Esophagus squamous epithelium (tissue), 5 donors: ENCODE measurements at regions not wholly inside any gene's neighbourhood (a gene's known extent, or its start where the extent isn't known, plus 50 kb on each side); places are given as distances from the start of the nearest gene placed in this dataset.

Experiments
- DNase-seq: peaks from one replicate; lab custom pipeline; 2025; lab: John Stamatoyannopoulos, UW
- H3K27ac ChIP-seq, 4 donors: fragments of 200-600 bp; sonication (generic); one replicate each; pipeline ENCODE4 v1.5.1; 2016 to 2019; ENCODE audit warnings: mild to moderate bottlenecking in 1 of 4
- H3K27me3 ChIP-seq, 4 donors: fragments of 200-600 bp; sonication (generic); 1 replicate in 3 of 4; 2 replicates in 1 of 4; pipeline versions ENCODE4 v1.5.1 to v1.6.0; 2017 to 2021; ENCODE audit warnings: antibody characterized with exemption in 1 of 4
- H3K36me3 ChIP-seq, 3 donors: fragments of 200-600 bp; sonication (generic); one replicate each; pipeline ENCODE4 v1.5.1; 2016 to 2019
- H3K4me1 ChIP-seq, 3 donors: fragments of 200-600 bp; sonication (generic); one replicate each; pipeline ENCODE4 v1.5.1; 2017 to 2019
- H3K4me3 ChIP-seq, 4 donors: fragments of 200-600 bp; sonication (generic); 1 replicate in 3 of 4; 2 replicates in 1 of 4; pipeline ENCODE4 v1.5.1; 2016 to 2019; ENCODE audit warnings: mild to moderate bottlenecking in 2 of 4, moderate library complexity in 1 of 4
- H3K9me3 ChIP-seq, 3 donors: fragments of 200-600 bp; sonication (generic); one replicate each; pipeline ENCODE4 v1.5.1; 2016 to 2019
- POLR2A ChIP-seq, 4 donors: fragments of 450-650 bp; IDR thresholded peaks; one replicate each; pipeline ENCODE4 v1.6.1; 2017; ENCODE audit warnings: antibody characterized with exemption in 4 of 4, mild to moderate bottlenecking in 4 of 4, moderate library complexity in 3 of 4
- WGBS, 2 donors: methylation state at CpG; one replicate each; pipeline ENCODE4 v1.1.5; 2018; 5-methylcytosine and 5-hydroxymethylcytosine counted together
- intact Hi-C: fragments of 100-400 bp; cut with DNase I; formaldehyde crosslinking; loops from one replicate; pipeline ENCODE4 v1.15.0; 2022
- TF ChIP-seq, protein P1 (sequence below), 6 experiments: fragments of 450-650 bp in 4 of 6; fragments of 200-600 bp in 2 of 6; sonication (generic) in 2 of 6; IDR thresholded peaks; one replicate each; pipeline ENCODE4 v1.5.1; 2016 to 2019; ENCODE audit warnings: antibody characterized with exemption in 6 of 6, mild to moderate bottlenecking in 4 of 6, moderate library complexity in 4 of 6
- donor health status: DM: yes; HTN: yes; CAD: no.

DNA sequence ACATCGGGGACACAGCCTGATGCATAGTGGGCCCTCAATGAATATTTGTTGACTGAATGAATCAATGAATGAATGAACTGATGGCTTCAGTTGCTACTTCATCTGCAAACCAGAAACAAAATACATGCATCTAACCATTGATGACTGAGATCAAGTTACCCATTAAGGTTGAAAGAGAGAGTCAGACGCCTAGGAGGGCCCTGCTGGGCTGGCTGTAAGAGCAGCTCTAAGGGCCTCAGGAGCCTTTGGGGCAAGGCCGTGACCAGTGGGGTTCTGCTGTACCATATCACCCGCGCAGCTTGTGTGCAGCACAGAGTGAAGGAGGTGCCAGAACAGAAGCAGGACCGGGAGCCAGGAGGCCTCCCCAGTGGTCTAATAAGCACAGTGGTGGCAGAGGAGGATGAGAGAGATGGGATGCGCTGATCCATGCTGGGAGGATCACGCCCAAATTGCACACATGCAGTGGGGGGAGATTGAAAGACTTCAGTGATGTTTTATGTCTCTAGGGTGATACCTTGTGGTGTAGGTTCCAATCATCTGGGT is 96.1 kb upstream of the KCNG1 start:
- Histone ChIP-seq H3K27ac (no peak overlapping the region), H3K36me3 (no peaks in the 10 kb centered on the region), H3K9me3 (no peaks in the 10 kb centered on the region), H3K4me1 (peaks cover 11 to 57% (median 19%) of the 10 kb centered on the region in 3 donors), H3K4me3 (no peak overlapping the region), H3K27me3 (peaks cover 0 to 6% (median 0%) of the 10 kb centered on the region in 4 donors)
- intact Hi-C loops: no loop called here
- no peak for TF ChIP-seq POLR2A (IDR thresholded peaks at IDR 0.05)
- TF ChIP-seq, protein P1, sequence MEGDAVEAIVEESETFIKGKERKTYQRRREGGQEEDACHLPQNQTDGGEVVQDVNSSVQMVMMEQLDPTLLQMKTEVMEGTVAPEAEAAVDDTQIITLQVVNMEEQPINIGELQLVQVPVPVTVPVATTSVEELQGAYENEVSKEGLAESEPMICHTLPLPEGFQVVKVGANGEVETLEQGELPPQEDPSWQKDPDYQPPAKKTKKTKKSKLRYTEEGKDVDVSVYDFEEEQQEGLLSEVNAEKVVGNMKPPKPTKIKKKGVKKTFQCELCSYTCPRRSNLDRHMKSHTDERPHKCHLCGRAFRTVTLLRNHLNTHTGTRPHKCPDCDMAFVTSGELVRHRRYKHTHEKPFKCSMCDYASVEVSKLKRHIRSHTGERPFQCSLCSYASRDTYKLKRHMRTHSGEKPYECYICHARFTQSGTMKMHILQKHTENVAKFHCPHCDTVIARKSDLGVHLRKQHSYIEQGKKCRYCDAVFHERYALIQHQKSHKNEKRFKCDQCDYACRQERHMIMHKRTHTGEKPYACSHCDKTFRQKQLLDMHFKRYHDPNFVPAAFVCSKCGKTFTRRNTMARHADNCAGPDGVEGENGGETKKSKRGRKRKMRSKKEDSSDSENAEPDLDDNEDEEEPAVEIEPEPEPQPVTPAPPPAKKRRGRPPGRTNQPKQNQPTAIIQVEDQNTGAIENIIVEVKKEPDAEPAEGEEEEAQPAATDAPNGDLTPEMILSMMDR (IDR thresholded peaks at IDR 0.05): no peak
- WGBS, 2 donors: 87 to 93% methylated on average over 7 to 8 of the region's 8 CpGs
- no peak for DNase-seq

DNA sequence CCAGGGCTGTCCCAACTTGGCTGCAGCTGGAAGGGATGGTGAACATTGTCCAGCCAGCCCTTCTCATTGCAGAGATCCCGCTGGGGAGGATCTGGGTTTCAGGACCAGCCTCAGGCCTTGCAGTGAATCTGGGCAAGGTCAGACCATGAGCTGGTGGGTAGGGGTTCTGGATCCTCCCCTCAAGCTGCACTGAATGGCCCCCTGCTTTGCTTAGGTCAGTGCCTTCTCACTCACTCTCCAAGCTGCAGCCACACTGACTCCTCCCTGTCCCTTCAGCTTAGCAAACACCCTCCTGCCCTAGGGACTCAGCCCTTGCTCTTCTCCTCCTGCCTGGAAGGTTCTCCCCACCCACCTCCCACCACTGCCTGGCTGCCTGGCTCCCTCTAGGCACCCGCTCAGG is 95.3 kb upstream of the KCNG1 start:
- intact Hi-C loops: no loop called here
- Histone ChIP-seq H3K4me3 (no peak overlapping the region), H3K27ac (peak overlapping the region in 3 of 4 donors; percentile 45 to 77 (median 74)), H3K9me3 (no peaks in the 10 kb centered on the region), H3K4me1 (peaks cover 11 to 49% (median 19%) of the 10 kb centered on the region in 3 donors), H3K36me3 (no peaks in the 10 kb centered on the region), H3K27me3 (peaks cover 0 to 6% (median 0%) of the 10 kb centered on the region in 4 donors)
- 70 to 82% methylated on average over 2 of the region's 2 CpGs for WGBS, 2 donors
- no peak for TF ChIP-seq POLR2A (IDR thresholded peaks at IDR 0.05)
- TF ChIP-seq, protein P1 (IDR thresholded peaks at IDR 0.05): no peak
- DNase-seq: no peak

DNA sequence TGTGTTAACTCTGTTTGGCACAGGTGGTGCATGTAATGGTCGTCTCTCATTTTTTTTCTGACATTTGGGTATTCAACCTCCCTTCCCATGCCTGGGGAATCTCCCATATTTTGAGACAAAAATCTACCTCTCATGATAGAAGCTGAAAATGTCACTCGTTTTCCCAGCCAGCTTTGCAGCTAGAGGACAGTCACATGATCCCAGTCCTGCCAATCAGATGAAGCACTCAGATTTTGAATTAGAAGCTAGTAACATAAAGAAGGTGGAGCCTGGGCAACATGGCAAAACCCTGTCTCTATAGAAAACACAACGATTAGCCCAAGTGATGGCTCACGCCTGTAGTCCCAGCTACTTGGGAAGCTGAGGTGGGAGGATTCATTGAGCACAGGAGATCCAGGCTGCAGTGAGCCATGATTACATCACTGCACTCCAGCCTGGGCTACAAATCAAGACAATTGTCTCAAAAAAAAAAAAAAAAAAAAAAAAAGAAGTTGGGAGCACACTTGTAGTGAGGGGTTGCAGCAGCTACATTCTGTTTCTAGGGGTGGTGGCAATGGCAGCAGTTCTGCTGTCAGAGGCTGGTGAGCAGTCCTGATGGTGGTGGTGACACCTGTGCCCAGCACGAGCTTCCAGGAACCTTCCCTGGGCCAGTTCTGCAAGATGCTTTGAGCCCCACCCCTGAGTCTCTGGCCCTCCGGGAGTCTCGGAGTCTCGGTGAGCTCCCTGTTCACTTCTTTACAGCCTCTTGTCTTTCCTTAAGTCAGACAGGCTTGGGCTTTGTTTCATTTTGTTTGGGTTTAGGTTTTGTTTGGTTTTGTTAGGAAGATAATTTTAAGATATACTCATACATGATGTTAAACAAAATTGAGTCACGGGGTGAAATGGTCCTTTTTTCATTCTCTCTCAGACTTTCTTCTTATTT is 94.1 kb upstream of the KCNG1 start:
- H3K27ac ChIP-seq: peak overlapping the region in 3 of 4 donors; percentile 45 to 77 (median 74)
- intact Hi-C loops: no loop called here
- peaks cover 0 to 15% (median 0%) of the 10 kb centered on the region in 4 donors for H3K27me3 ChIP-seq
- no peak overlapping the region for H3K4me3 ChIP-seq
- peaks cover 7 to 37% (median 10%) of the 10 kb centered on the region in 3 donors for H3K4me1 ChIP-seq
- H3K36me3 ChIP-seq: no peaks in the 10 kb centered on the region
- WGBS, 2 donors: 30 to 44% methylated on average over 8 to 9 of the region's 9 CpGs
- H3K9me3 ChIP-seq: no peaks in the 10 kb centered on the region
- TF ChIP-seq, protein P1 (IDR thresholded peaks at IDR 0.05): no peak
- no peak for TF ChIP-seq POLR2A (IDR thresholded peaks at IDR 0.05)
- DNase-seq: no peak

DNA sequence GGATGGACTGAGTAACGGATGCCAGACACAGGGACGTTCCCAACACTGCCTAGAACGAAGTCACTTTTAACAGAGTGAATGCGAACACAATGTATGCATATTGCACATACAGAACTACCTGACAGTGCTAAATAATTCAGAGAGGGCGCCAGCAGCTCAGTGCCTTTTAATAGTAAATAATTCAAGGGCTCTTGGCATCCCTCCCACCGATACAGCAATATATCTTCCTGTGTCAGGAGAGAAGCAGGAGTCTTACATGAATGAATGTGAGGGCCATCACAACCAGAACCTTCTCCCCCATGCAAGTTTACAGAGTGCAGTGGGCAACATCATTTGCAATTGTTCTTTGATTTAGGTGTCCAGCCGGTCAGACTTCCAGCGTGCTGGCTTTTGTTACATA is 88.4 kb upstream of the KCNG1 start:
- WGBS, 2 donors: 62 to 67% methylated on average over 8 of the region's 8 CpGs
- no peaks in the 10 kb centered on the region for H3K9me3 ChIP-seq
- H3K27ac ChIP-seq: no peak overlapping the region
- H3K27me3 ChIP-seq: peaks cover 0 to 46% (median 0%) of the 10 kb centered on the region in 4 donors
- intact Hi-C loops: no loop called here
- no peaks in the 10 kb centered on the region for H3K36me3 ChIP-seq
- H3K4me3 ChIP-seq: no peak overlapping the region
- H3K4me1 ChIP-seq: no peaks in the 10 kb centered on the region
- TF ChIP-seq, protein P1 (IDR thresholded peaks at IDR 0.05): no peak
- no peak for TF ChIP-seq POLR2A (IDR thresholded peaks at IDR 0.05)
- no peak for DNase-seq
